ENCODE measurements at regions not wholly inside any gene's neighbourhood (a gene's known extent, or its start where the extent isn't known, plus 50 kb on each side); places are given as distances from the start of the nearest gene placed in this dataset.

DNA sequence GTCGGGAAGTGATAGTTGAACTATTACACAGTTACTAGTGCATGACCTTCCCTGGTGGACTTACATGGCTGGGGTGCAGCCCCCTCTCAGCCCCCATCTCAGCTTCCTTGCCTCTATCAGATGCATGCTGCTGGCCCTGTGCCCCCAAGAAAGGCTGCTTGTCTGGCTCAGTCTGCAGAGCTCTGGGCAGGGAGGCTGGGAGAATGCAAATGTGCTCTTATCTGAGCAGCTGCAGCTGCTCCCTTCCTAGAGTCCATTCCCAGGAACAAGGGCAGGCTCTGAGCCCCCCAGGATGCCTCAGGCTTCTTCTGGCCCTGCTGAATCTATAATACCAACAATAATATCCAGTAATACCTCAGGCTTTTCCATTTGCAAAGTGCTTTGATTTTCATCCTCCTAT, 218.1 kb upstream of the SRRM4 start:
- 94% methylated on average over 1 of the region's 1 CpG for WGBS
- Histone ChIP-seq H3K4me3 (ENCODE audit: low read length) (no peak overlapping the region), H3K9ac (ENCODE audit: low read depth, low read length) (no peak overlapping the region), H3K27me3 (ENCODE audit: insufficient read depth, low read length) (no peaks in the 10 kb centered on the region), H3K27ac (ENCODE audit: low read depth, low read length) (no peak overlapping the region), H3K36me3 (ENCODE audit: insufficient read depth, low read length) (no peaks in the 10 kb centered on the region), H3K9me3 (ENCODE audit: insufficient read depth, low read depth, low read length) (no peaks in the 10 kb centered on the region), H3K4me1 (ENCODE audit: insufficient read depth, low read length) (no peaks in the 10 kb centered on the region)

DNA sequence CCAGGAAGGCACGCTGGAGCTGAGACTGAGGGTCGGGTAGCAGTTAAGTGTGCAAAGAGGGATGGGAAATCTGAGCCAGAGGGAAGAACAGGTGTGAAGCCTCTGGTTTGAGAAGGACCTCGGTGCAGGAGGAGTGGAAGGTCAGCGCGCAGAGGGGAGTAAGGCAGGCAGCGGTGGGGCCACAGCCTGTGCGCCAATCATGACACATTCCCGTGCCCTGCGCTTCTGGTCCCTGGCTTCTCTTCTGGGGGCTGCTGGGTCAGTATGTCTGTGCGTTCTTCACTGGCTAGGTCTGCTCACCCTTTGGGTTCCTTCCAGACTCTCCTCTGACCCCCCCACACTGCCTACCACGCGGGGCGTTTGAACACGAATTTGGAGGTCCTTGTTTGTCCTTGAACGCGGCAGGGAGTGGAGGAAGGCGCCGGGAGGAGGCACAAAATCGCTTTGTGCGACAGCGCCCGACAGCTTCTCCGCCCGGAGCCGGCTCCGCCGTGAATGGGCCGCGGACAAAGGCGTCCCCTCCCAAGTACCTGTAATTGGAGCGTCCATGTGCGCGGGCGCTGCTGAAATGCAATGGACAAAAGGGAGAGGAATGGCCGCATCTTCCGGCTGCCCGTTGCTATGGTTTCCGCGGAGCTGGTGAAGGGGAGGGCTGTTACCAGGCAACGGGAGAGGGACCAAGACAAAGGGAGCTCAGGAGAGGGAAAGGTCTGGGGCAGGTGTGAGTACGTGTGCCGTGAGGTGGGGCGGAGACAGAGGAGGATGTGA, 207.2 kb upstream of the SRRM4 start:
- peak overlapping the region; percentile 77 for H3K9ac ChIP-seq (ENCODE audit: low read depth, low read length)
- H3K27ac ChIP-seq (ENCODE audit: low read depth, low read length), result no peak overlapping the region; the same call in 1 of the 2 replicates
- 18% methylated on average over 43 of the region's 43 CpGs for WGBS

DNA sequence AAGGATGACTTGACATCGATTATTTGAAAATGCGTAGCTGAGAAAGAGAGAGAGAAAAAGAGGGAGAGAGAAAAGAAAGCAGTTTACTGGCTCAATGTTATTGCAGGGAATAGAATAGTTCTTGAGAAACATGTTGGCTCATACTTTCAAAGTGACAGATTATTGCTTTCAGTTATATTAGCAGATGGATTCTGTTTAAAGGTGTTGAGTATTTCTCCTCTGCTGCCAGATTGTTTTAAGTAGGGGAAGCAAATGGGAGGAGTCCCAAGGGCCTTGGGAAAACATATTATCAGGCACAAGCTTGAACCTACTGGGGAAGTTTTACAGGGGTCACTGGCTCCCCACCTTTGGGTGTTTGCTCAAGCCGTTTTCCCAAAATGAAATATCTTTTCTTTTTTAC, 203.8 kb upstream of the SRRM4 start:
- Histone ChIP-seq H3K9ac (ENCODE audit: low read depth, low read length) (no peak overlapping the region), H3K36me3 (ENCODE audit: insufficient read depth, low read length) (no peaks in the 10 kb centered on the region), H3K27ac (ENCODE audit: low read depth, low read length) (no peak overlapping the region), H3K27me3 (ENCODE audit: insufficient read depth, low read length) (peaks cover 32% of the 10 kb centered on the region), H3K9me3 (ENCODE audit: insufficient read depth, low read depth, low read length) (no peaks in the 10 kb centered on the region), H3K4me3 (ENCODE audit: low read length) (no peak overlapping the region), H3K4me1 (ENCODE audit: insufficient read depth, low read length) (peaks cover 18% of the 10 kb centered on the region)
- 93% methylated on average over 3 of the region's 3 CpGs for WGBS

More for the DNA sequence above, 207.2 kb upstream of the SRRM4 start:
- peak overlapping the region; percentile 49 for H3K4me3 ChIP-seq (ENCODE audit: low read length)
- H3K27me3 ChIP-seq (ENCODE audit: insufficient read depth, low read length), result peaks cover 45% of the 10 kb centered on the region
- peaks cover 18% of the 10 kb centered on the region for H3K4me1 ChIP-seq (ENCODE audit: insufficient read depth, low read length)
- H3K9me3 ChIP-seq (ENCODE audit: insufficient read depth, low read depth, low read length), result no peaks in the 10 kb centered on the region
- no peaks in the 10 kb centered on the region for H3K36me3 ChIP-seq (ENCODE audit: insufficient read depth, low read length)

DNA sequence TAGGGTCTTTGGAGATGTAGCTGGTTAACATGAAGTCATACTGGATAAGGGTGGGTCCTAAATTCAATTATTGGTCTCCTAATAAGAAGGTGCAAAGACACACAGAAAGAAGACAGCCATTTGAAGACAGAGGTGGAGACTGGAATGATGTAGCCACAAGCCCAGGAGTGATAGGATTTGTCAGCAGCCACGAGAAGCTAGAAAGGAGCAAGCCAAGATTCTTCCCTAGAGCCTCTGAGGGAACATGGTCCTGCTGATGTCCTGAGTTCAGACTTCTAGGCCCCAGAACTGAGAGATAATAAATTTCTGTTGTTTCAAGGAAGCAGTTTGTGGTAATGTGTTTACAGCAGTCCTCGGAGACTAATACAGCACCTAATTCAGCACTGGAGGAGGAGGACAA, 203.3 kb upstream of the SRRM4 start:
- WGBS, result 90% methylated on average over 2 of the region's 2 CpGs
- H3K36me3 ChIP-seq (ENCODE audit: insufficient read depth, low read length), result no peaks in the 10 kb centered on the region
- H3K4me3 ChIP-seq (ENCODE audit: low read length), result no peak overlapping the region
- no peak overlapping the region for H3K9ac ChIP-seq (ENCODE audit: low read depth, low read length)
- no peak overlapping the region for H3K27ac ChIP-seq (ENCODE audit: low read depth, low read length)
- H3K27me3 ChIP-seq (ENCODE audit: insufficient read depth, low read length), result peaks cover 32% of the 10 kb centered on the region
- H3K4me1 ChIP-seq (ENCODE audit: insufficient read depth, low read length), result peaks cover 18% of the 10 kb centered on the region
- H3K9me3 ChIP-seq (ENCODE audit: insufficient read depth, low read depth, low read length), result no peaks in the 10 kb centered on the region

- Histone ChIP-seq H3K4me3 (ENCODE audit: low read length) (no peak overlapping the region), H3K9me3 (ENCODE audit: insufficient read depth, low read depth, low read length) (no peaks in the 10 kb centered on the region), H3K9ac (ENCODE audit: low read depth, low read length) (no peak overlapping the region), H3K27ac (ENCODE audit: low read depth, low read length) (no peak overlapping the region), H3K4me1 (ENCODE audit: insufficient read depth, low read length) (peaks cover 11% of the 10 kb centered on the region; the same call in 1 of the 2 replicates), H3K36me3 (ENCODE audit: insufficient read depth, low read length) (no peaks in the 10 kb centered on the region), H3K27me3 (ENCODE audit: insufficient read depth, low read length) (peaks cover 8% of the 10 kb centered on the region)
- WGBS, result 79% methylated on average over 6 of the region's 7 CpGs
These were observed 200.4 kb upstream of the SRRM4 start for GRCh38 chr12:118780939-118781338.

DNA sequence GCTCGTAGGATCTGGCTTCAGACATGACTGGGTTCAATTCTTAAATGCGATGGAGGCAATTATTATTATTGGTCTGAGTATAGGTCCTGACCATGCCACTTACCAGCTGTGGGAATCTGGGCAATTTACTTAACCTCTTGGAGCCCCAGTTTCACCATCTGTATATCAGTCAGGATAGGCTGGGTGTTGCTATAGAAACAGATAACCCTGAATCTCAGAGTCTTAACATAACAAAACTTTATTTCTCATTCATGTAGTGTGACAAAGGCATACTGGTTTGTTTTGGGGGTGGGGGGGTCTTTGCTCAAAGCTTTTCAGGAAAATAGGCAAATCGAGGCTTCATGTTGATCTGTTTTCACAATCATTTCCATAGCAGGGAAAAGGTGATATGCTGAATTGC, 199.6 kb upstream of the SRRM4 start:
- Histone ChIP-seq H3K27me3 (ENCODE audit: insufficient read depth, low read length) (0 out of 2 replicates have a peak, but pooled peaks cover under 1% of the 10 kb centered on the region), H3K27ac (ENCODE audit: low read depth, low read length) (no peak overlapping the region), H3K9me3 (ENCODE audit: insufficient read depth, low read depth, low read length) (no peaks in the 10 kb centered on the region), H3K9ac (ENCODE audit: low read depth, low read length) (no peak overlapping the region), H3K36me3 (ENCODE audit: insufficient read depth, low read length) (no peaks in the 10 kb centered on the region), H3K4me1 (ENCODE audit: insufficient read depth, low read length) (peaks cover 11% of the 10 kb centered on the region; the same call in 1 of the 2 replicates), H3K4me3 (ENCODE audit: low read length) (no peak overlapping the region)
- 83% methylated on average over 3 of the region's 3 CpGs for WGBS

DNA sequence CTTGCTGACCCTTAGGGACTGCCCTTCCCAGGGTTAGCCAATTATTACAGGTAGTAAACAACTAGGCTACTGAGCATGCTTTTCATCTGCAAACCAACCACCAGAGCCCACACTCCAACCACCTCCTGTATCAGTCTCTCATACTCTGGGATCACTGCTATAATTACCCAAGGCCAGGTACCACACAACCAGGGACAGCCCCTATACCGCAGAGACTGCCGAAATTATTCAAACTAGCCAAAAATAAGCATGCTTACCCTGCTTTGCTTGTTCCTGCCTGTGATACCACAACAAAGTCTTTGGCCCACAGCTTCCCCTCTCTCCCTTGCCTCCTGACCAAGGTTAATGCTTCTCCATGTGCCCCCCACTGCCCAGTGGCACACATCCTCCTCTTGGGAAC, 197.6 kb upstream of the SRRM4 start:
- Histone ChIP-seq H3K4me1 (ENCODE audit: insufficient read depth, low read length) (peaks cover 11% of the 10 kb centered on the region; the same call in 1 of the 2 replicates), H3K27me3 (ENCODE audit: insufficient read depth, low read length) (no peaks in the 10 kb centered on the region), H3K36me3 (ENCODE audit: insufficient read depth, low read length) (no peaks in the 10 kb centered on the region), H3K4me3 (ENCODE audit: low read length) (no peak overlapping the region), H3K9ac (ENCODE audit: low read depth, low read length) (no peak overlapping the region), H3K9me3 (ENCODE audit: insufficient read depth, low read depth, low read length) (no peaks in the 10 kb centered on the region), H3K27ac (ENCODE audit: low read depth, low read length) (no peak overlapping the region)
- 94% methylated on average over 2 of the region's 2 CpGs for WGBS

GRCh38 chr12:118790578-118790977, 190.8 kb upstream of the SRRM4 start:
- Histone ChIP-seq H3K9ac (ENCODE audit: low read depth, low read length) (no peak overlapping the region), H3K27me3 (ENCODE audit: insufficient read depth, low read length) (no peaks in the 10 kb centered on the region), H3K4me1 (ENCODE audit: insufficient read depth, low read length) (no peaks in the 10 kb centered on the region), H3K4me3 (ENCODE audit: low read length) (no peak overlapping the region), H3K9me3 (ENCODE audit: insufficient read depth, low read depth, low read length) (no peaks in the 10 kb centered on the region), H3K36me3 (ENCODE audit: insufficient read depth, low read length) (no peaks in the 10 kb centered on the region), H3K27ac (ENCODE audit: low read depth, low read length) (no peak overlapping the region)
- 100% methylated on average over 1 of the region's 1 CpG for WGBS

DNA sequence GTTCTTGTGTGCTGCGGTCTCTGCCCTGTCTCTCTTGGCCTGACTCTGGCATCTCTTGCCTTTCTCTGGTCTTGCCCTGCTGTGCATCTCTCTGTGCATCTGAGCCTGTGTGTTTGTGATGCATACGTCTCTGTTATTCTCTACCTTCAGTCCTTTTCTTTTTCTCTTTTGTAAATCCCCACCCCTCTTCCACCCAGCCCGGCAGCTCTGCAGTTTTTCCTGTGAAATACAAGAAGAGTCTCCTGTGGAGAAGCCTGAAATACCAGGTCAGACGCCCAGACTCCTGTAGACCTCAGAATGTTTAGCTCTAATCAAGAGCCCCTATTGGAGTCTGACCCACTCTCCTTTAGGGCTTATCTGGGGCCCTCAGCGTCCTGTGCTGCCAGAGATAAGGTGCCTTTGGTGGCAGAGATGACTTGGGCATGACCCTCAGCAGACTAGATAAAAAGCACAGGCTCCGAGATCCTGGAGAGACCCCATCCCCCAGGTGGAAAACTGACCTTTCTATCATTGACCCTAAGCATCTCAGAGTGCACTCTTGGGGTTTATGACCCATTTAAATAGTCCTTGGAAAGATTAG, 167.5 kb upstream of the SRRM4 start:
- Histone ChIP-seq H3K9me3 (ENCODE audit: insufficient read depth, low read depth, low read length) (no peaks in the 10 kb centered on the region), H3K9ac (ENCODE audit: low read depth, low read length) (no peak overlapping the region), H3K27me3 (ENCODE audit: insufficient read depth, low read length) (no peaks in the 10 kb centered on the region), H3K27ac (ENCODE audit: low read depth, low read length) (no peak overlapping the region; the same call in 1 of the 2 replicates), H3K4me3 (ENCODE audit: low read length) (no peak overlapping the region), H3K4me1 (ENCODE audit: insufficient read depth, low read length) (peaks cover 17% of the 10 kb centered on the region), H3K36me3 (ENCODE audit: insufficient read depth, low read length) (no peaks in the 10 kb centered on the region)
- 25% methylated on average over 6 of the region's 6 CpGs for WGBS

GRCh38 chr12:118816296-118816695, 165.0 kb upstream of the SRRM4 start:
- Histone ChIP-seq H3K9me3 (ENCODE audit: insufficient read depth, low read depth, low read length) (no peaks in the 10 kb centered on the region), H3K9ac (ENCODE audit: low read depth, low read length) (no peak overlapping the region), H3K27me3 (ENCODE audit: insufficient read depth, low read length) (no peaks in the 10 kb centered on the region), H3K36me3 (ENCODE audit: insufficient read depth, low read length) (no peaks in the 10 kb centered on the region), H3K27ac (ENCODE audit: low read depth, low read length) (no peak overlapping the region), H3K4me1 (ENCODE audit: insufficient read depth, low read length) (peaks cover 17% of the 10 kb centered on the region), H3K4me3 (ENCODE audit: low read length) (no peak overlapping the region)
- WGBS, result 94% methylated on average over 3 of the region's 3 CpGs

DNA sequence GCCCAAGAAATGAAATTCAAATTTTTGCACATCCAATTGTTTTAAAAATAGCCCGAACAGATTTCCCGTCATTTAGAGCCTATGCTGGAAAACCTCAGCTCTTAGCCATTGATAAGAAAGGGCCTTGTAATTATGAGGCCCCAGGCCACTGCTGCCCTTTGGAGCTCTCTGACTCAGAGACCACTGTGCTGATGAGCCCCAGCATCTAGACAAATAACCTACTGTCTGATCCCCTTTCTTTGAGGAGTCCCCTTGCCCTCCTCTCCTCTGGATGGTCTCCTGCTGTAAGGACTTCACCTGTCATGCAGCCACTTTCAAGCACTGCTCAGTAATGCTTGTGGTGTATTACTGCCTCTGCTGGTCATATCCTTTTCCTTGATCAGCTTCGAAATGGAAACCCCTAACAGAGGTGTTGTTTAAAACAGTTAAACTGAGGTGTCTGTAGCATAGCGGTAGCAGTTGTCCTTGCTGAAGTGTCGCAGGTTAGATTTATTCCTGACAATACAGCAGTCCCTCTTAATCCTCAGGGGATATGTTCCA, 159.9 kb upstream of the SRRM4 start:
- H3K9me3 ChIP-seq (ENCODE audit: insufficient read depth, low read depth, low read length), result no peaks in the 10 kb centered on the region
- 89% methylated on average over 5 of the region's 5 CpGs for WGBS
- no peaks in the 10 kb centered on the region for H3K36me3 ChIP-seq (ENCODE audit: insufficient read depth, low read length)
- no peak overlapping the region for H3K4me3 ChIP-seq (ENCODE audit: low read length)
- no peak overlapping the region for H3K27ac ChIP-seq (ENCODE audit: low read depth, low read length)
- no peak overlapping the region for H3K9ac ChIP-seq (ENCODE audit: low read depth, low read length)
- H3K4me1 ChIP-seq (ENCODE audit: insufficient read depth, low read length), result no peaks in the 10 kb centered on the region
- no peaks in the 10 kb centered on the region for H3K27me3 ChIP-seq (ENCODE audit: insufficient read depth, low read length)
